GM21367 (cell line): ENCODE measurements at regions not wholly inside any gene's neighbourhood (a gene's known extent, or its start where the extent isn't known, plus 50 kb on each side); places are given as distances from the start of the nearest gene placed in this dataset.

Source experiments
- ATAC-seq: cut with Tn5 transposase; IDR thresholded peaks from one replicate; pipeline ENCODE4 v1.9.1; 2021; ENCODE audit not compliant: unreplicated experiment

DNA sequence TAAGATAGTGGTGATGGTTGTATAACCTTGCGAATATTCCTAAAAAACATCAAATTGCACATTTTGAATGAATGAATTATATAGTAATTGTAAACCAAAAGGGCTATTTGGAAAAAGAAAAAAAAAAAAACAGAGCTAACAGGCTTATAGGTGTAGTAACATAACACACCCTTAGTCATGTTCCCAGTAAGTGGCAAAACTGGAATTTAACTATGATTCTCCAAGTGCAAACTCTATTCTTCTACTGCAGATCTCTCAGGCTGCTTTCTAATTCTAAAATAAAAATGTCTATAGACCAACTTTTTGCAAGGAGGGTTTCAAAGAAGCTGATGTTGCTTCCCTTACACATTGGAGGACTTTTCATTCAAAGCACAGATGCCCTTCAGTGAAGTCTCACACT is 293.2 kb upstream of the MON1B start:
- ATAC-seq = no peak

DNA sequence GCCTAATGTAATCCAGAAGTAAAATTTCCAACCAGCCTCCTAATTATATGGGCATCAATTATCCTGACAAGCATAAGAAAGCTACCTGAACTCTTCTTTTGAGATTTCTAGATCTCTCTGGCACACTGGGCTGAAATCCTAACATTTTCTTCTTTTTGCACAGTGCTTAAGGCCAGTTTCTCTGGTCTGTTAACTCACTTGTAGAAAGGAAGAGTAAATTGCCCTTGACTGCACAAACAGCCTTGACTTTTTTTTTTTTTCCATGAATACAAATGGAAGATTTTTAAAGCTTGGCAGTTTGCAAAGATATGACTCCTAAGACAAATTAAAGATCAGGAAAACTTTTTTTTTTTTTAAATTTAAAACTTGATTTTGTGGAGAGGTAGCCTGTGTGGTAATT is 291.2 kb upstream of the MON1B start:
- ATAC-seq = no peak

DNA sequence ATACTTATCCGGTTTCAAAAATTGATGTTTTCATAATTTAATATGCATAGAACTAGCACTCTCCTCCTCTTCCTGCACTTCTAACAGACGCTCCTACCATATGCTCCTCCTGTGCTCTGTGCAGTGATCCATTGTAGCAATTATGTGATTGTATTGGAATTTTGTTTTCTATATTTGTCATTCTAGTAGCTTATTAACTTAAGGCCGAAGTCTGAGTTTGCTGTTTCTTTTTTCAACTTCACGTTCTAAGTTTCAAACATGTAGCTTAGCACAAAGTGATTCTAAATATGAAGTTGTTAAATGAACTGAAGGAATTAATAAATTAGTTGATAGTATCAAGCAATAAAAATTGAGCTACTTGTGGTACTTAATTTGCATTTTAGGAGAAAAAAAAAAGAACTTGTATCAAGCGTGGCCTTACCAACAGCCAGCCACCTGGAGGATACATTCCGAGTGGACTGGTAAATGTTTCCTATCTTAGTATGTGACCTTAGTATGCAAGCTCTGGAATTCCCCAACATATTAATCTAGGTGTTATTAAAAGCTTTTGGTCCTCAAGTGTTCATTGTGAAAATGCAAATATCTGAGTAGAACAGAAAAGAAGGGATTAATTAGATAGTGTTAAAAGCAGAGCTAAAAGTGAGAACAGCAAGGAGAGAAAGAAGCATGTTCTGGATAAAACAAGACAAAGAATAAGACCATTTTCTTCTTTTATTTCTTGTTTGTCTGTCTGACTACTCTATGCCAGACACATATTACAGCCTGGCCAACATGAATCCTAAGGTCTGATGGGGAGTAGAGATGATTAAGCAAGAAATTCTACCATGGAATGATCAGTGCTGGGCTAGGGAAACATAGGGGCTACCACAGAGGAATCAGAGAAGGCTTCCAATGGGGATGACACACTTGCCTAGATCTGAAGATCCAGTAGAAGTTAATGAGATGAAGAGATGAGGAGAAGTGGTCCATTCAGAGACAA is 290.4 kb upstream of the MON1B start:
- ATAC-seq = no peak

DNA sequence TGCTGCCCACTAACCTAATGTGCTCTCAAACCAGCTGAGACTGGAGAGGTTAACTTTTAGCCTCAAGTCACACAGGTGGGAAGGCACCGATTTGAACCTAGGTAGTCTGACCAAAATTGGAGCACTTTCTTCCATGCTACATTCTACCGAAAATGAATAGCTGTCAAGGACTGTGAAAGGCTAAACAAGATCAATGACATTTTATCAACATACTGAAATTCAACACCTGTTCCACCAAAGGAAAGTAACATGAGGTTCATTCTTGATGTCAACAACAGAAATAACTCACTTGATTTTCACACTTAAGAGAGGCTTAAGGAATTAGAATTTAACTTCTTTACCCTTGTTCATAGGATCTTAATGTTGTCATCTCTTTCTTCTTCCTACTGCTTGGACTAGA is 284.4 kb upstream of the MON1B start:
- no peak for ATAC-seq

DNA sequence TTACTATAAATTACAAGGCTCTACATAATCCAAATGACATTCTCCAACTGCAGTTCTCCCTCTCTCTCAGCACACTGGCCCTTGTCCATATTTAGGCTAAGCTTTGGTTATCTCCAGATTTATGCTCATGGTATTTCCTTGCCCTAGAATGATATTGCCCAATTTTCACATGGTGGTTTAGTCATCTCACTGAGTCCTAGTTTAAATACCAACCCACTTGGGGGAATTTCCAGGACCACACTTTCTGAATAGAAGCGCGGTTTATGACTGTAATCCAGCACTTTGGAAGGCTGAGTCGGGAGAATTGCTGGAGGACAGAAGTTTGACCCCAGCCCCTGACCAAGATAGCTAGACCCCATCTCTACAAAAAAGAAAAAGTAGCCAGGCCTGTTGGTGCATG is 280.1 kb upstream of the MON1B start:
- no peak for ATAC-seq

DNA sequence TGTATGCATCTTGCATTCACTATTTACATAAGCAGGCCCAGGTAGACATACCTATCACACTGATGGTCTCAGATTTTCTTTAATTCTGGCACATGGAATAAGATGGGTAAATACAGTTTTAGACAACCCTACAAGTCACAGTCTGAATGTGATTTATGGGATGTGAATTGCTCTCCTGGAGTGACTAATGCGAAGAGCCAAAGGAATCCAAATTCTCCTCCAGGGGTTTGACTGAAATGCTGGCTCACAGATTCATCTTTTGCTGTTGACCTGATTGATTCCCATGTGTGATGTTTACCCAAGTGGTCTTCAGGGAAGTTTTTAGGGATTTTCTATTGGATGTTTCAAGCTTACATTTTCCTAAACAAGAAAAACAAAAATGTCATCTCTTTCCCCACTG is 277.9 kb upstream of the MON1B start:
- ATAC-seq = no peak

DNA sequence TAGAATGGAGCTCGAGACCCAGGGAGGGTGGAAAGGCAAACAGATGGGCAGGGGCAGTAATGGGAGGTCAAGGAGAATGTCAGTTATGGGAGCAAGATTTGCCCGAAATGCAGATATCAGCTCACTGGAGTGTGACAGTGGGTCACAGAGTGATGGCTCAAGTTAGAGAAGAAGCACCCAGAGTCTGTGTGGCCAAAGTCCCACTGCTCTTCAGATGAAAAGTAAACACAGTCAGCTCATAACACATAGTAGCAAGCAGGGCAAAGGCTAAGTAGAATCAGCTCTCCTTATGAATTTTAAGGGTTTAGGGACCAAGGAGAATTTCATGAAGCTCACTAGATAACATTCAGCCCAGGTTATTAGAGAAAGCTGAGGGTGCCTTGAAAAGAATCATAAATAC is 264.9 kb upstream of the MON1B start:
- ATAC-seq = no peak

DNA sequence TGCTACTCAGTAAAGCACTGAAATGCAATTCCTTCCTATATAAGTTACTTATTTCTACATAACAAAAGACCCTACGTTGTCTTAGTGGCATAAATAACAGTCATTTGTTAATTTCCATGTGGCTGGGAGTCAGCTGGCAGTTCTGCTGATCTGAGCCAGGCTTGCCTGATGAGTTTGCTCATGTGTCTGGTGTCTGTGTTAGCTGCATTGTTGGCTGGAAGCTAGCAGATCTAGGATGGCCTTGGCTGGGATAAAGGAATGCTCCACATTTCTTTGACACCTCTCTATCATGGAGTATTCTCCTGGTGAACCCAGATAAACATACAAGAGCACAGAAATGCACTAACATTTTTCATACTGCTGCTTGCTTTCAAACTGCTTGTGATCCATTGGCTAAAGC is 264.4 kb upstream of the MON1B start:
- ATAC-seq = no peak

DNA sequence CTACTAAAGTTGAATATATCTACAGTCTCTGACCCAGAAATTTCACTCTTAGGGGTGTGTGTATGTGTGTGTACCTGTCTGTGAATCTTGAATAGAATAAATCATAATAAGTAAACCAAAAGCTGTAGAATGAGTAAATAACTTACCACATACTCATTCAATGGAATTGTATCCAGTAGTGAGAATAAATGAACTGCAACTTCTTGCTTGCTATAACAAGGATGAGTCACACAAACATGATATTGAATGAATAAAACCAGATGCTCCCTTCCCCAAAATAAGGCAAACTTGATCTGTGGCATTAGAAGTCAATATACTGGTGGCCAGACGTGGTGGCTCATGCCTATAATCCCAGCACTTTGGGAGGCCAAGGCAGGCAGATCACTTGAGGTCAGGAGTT is 259.8 kb upstream of the MON1B start:
- no peak for ATAC-seq

DNA sequence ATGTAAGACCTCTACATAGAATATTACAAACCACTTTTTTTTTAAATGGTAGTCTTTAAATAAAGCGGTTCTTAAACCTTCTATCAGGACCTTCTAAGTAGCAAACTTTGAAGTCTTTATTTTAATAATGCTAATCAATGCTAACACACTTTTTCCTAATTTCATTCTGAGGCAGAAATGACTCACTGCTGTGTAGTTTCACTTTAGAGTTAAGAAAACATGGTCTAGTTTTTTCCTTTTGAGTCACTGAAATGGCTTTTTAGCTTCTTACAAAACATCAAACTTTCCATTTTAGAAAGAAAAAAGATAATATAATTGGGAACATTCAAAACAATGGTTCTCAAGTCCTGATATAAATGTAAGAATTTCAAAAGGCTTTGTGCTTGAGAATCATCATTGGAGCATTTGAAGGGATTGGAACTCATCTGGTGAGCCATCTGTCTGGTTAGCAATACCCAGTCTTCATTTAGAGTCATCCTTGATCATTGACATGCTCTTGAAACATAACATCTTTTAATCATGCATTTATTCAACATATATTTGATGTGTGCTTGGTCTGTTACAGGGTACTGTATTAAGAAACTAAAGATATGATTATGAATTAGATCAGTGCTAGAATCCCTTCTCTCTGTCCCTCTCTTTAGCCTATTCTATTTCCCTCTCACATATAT is 258.3 kb upstream of the MON1B start:
- no peak for ATAC-seq

DNA sequence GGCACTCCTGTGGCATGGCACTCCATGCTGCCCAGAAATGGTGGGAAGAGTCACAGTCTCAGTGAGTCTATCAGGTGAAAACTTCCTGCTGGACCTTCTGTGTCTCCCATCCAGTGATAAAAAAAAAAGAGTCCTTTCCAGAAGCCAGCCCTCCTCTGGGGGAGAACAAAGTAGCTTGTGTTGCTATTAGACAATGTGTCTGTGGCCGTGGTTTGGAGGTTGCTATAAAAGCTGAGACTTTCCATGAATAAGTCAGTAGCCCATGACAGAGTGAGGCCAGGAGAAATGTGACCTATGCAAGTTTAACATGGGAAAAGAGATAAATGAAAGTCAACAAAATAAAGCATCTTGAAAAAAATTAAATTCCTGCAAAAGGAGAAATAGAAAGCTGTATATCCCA is 250.7 kb upstream of the MON1B start:
- ATAC-seq = no peak

DNA sequence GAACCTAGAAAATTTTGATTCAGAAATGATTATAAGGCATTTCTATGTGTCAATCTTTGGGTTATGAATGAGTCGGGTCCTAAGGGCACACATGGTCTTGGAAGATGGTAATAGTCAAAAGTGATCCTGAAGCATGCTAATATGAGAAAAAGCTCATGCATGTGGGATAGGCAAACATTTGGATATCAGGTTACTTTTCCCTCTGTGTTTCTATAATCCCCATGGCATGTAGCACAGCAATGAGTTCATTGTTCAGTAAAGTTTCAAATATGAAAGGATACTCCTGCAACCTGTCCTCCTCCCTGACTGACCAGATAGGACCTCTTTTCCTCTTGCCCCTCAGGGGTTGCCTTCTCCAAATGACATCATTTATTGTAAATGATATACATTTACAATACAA is 249.9 kb upstream of the MON1B start:
- no peak for ATAC-seq

DNA sequence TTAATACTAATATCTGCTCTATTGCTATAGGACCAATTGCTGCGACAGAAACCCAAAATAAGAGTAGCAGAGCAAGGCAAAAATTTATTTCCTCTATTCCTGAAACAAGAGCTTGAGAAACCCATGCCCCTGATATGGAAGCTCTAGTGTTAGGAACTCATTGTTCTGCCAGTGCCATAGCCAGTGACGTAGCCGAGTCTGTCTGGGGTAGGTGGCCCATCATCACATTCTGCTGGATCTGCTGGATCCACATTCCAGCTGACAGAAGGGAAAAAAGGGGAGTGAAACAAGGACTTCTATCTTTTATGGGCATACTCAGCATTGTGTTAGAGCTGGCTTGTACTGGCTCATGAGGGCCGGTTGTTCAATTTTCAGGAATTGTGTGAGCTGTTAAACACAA is 248.9 kb upstream of the MON1B start:
- ATAC-seq = no peak

DNA sequence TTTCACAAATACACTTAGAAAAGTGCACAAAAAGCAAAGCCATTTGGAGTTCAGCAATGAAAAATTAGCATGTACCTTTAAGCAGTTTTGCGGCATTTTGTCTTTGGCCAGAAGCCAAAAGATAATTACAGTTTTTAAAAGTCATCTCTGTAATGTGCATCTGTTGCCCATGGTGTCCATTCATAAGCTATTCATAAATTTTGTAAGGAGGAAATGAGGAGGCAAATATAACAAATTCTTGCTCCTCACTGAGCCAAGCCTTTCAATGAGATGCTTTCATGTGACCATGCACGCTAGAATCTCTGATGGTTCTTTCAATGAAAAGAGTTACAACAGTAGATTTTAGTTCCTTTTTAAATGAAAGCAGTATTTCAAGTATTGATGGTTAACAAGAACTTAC is 247.1 kb upstream of the MON1B start:
- no peak for ATAC-seq

DNA sequence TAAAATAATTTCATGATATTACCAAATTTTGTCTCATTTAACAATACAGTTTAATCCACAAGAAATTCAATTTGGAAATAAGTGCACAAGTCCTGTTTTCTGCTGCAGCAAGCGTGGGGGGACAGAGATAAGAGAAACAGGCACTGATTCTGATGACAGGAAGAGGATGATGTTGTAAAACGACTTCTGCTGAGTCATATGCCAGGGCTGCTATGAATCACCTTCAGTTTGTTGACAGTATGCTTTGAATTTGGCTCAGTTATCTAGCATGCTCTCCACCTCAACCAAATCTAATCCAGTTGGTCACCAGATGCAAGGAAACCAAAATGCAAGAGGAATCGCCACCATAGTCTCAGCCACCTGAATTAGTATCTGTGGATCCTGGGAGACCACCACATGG is 244.1 kb upstream of the MON1B start:
- ATAC-seq = no peak

DNA sequence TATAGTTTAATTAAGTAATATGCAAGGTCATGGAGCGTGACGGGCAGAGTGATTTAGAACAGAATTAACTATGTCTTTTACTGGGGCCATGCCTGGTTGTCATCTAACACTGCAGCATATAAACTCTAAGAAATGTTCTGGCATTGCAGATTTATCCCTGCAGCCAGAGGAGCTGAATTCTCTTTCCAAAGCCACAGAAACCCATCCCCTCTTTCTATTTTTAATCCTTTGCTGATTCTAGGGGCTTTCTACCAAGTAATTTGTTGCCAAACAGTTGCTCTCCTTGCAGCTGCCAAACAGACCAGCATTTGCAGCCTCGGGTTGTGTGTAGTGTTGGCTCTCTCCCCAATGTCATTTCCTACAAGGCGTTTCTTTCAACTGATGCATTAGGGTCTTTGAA is 243.2 kb upstream of the MON1B start:
- no peak for ATAC-seq

DNA sequence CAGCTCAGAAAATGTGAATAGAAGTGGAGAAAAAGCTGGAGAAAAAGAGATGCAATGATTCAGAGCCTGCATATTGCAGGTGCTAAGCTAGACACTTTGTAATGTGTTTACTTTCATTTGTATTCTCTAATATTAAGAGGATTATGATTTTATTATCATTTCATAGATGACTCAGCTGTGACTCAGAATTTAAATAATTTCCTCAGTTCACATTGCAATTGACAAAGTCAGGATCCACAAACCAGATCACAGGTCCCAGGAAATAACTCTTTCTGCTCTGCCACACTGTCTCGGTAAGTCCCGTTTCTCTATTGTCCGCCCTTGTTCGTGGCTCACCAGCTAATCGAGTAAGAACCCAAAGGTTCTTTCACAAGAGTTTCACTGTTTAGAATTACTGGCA is 235.4 kb upstream of the MON1B start:
- ATAC-seq = no peak

DNA sequence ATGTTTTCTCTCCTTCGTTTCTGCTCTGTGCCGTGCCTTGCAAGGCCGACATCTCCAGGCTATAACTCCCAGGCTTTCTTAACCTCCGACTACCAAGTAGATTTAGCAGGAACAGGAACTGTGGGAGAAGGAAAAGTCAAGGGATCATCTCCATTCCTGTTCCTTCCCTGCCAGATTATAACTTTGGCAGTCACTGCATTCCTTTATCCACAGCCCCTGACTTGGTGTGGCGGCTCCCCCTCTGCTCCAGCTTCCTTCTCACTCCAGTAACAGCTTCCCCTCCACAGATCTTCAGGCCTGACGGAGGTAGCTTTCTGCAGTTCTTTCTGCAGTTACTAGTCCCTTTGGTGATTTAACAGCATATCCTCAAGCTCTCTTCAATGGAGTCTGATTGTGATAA is 234.6 kb upstream of the MON1B start:
- no peak for ATAC-seq

DNA sequence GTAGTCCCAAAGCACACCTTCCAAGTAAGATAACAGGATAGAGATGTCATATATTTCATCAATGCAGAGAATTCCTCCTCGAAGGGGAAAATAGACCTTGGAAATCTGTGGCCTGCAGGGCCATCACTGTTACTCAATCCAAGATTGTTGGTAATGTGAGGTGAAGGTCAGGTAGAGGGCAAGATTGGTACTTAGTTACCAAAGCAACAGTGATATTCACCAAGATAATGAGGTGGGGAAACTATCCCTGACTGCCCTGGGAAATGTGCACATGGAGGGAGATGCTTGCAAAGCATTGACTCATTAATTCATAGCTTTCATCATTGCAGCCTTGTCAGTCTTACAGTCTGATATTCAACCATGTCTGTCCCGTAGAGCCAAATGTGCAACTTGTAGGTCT is 234.1 kb upstream of the MON1B start:
- ATAC-seq = no peak

DNA sequence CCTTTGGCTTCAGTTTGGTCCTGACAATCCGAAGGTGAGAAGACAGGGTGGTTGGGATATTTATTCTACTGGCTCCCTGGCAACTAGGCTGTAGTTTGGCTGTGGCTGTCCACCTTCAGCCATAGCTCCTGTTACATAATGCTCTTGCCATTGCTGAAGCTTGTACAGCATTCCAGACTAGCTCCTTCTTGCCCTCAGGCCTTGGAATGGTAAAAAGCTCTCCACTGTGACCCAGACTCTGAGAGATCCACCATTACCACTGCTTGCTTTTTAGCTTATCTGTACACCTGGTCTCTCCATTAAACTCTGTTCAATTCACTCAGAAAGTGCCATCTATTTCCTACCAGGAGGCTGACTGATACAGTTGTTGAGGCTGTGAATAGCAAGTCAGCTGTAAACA is 231.8 kb upstream of the MON1B start:
- no peak for ATAC-seq

DNA sequence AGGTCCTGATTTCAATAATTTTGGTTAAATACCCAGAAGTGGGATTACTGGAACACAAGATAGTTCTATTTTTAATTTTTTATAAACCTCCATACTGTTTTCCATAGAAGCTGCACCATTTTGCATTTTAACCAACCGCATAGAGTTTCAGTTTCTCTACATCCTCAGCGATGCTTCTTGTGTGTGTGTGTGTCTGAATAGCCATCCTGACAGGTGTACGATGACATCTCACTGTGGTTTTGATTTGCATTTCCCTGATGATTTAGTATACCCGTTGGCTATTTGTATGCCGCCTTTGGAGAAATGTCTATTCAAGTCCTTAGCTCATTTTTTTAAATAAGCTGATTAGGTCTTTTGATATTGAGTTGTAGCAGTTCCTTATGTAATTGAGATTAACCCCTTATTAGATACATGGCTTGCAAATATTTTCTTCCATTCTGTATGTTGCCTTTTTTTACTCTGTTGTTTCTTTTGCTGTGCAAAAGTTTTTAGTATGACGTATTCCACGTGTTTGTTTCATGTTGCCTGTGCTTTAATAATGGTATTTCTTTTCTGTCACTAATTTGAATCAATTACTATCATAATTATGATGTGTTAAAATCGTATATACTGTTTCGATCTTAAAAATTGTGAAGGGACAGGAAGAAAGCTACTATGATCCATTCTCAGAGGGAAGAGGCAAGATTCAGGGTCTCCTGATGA is 227.2 kb upstream of the MON1B start:
- ATAC-seq = peak; percentile 87
